GM12878 (cell line): ENCODE measurements at regions not wholly inside any gene's neighbourhood (a gene's known extent, or its start where the extent isn't known, plus 50 kb on each side); places are given as distances from the start of the nearest gene placed in this dataset.

Experiments
- ATAC-seq: fragments of 200-7000 bp; cut with Tn5 transposase; 3 replicates; pipeline ENCODE4 v1.9.1; 2020; ENCODE audit warnings: mild to moderate bottlenecking, moderate library complexity
- BruUV-seq: library from RNA; stranded (reverse); fragments of 400-500 nt; replicated peaks from 2 replicates; lab custom pipeline; 2021; lab: Mats Ljungman, UMichigan
- CTCF ChIA-PET: fragments of 300-600 bp; sonication (Branson Sonifier 250); formaldehyde crosslinking; extraction: SDS; loops from one replicate; lab custom pipeline; 2021; ENCODE audit warnings: inconsistent platforms; lab: Yijun Ruan, JAX
- POLR2A ChIA-PET: fragments of 350-600 bp; formaldehyde crosslinking; extraction: SDS; loops from one replicate; lab custom pipeline; 2021; ENCODE audit warnings: inconsistent platforms; lab: Charles Lee
- RAD21 ChIA-PET: fragments of 300-600 bp; sonication (Branson Sonifier 250); formaldehyde crosslinking; loops from one replicate; lab custom pipeline; 2023; ENCODE audit warnings: antibody characterized with exemption; ENCODE audit not compliant: unreplicated experiment; lab: Charles Lee
- SMC1A ChIA-PET: fragments of 300-600 bp; sonication (Branson Sonifier 250); formaldehyde crosslinking; loops from one replicate; lab custom pipeline; 2023; ENCODE audit not compliant: unreplicated experiment, uncharacterized antibody; lab: Charles Lee
- DNase-seq: peaks from one replicate; pipeline ENCODE4 v3.0.0-alpha.2; 2011; ENCODE audit warnings: low read depth, low spot score
- FAIRE-seq: peaks from 3 replicates; lab custom pipeline; 2011; peaks lifted over from hg19 to GRCh38; lab: Jason Lieb, UNC
- H2AFZ ChIP-seq: 2 replicates; pipeline ENCODE4 v1.6.0; 2011; ENCODE audit warnings: low read depth, low read length, control low read depth; ENCODE audit not compliant: control insufficient read depth
- H3K27ac ChIP-seq: 2 replicates; pipeline ENCODE4 v1.5.1; 2011; ENCODE audit warnings: control low read depth; ENCODE audit not compliant: control insufficient read depth, insufficient read depth
- H3K27me3 ChIP-seq, 2 experiments: replicated peaks in 1 of 2; 2 replicates each; pipeline versions ENCODE4 v1.6.0 to v1.6.1; 2011; ENCODE audit warnings: low read length in 1 of 2; ENCODE audit not compliant: control insufficient read depth in 2 of 2, insufficient read depth in 2 of 2
- H3K36me3 ChIP-seq, 2 experiments: 2 replicates each; pipeline ENCODE4 v1.5.1; 2011; ENCODE audit warnings: low read length in 1 of 2; ENCODE audit not compliant: control insufficient read depth in 2 of 2, insufficient read depth in 2 of 2
- H3K4me1 ChIP-seq: 2 replicates; pipeline ENCODE4 v1.6.1; 2011; ENCODE audit warnings: mild to moderate bottlenecking, low read length, moderate library complexity, mixed read lengths; ENCODE audit not compliant: control insufficient read depth, insufficient read depth
- H3K4me2 ChIP-seq: 2 replicates; pipeline ENCODE4 v1.6.0; 2011; ENCODE audit warnings: control low read depth; ENCODE audit not compliant: control insufficient read depth, insufficient read depth
- H3K4me3 ChIP-seq: fragments of 200-600 bp; sonication (generic); 2 replicates; pipeline ENCODE4 v1.5.1; 2016
- H3K79me2 ChIP-seq: 2 replicates; pipeline ENCODE4 v1.6.0; 2011; ENCODE audit warnings: low read length; ENCODE audit not compliant: control insufficient read depth, insufficient read depth
- H3K9ac ChIP-seq: 2 replicates; pipeline ENCODE4 v1.8.0; 2011; ENCODE audit warnings: low read length, control low read depth, mixed read lengths; ENCODE audit not compliant: control insufficient read depth, insufficient read depth
- H3K9me3 ChIP-seq: replicated peaks from 3 replicates; pipeline ENCODE4 v1.5.1; 2011; ENCODE audit warnings: mild to moderate bottlenecking, low read length; ENCODE audit not compliant: control insufficient read depth, insufficient read depth
- H4K20me1 ChIP-seq: 2 replicates; pipeline ENCODE4 v1.6.0; 2011; ENCODE audit not compliant: control insufficient read depth, insufficient read depth
- BHLHE40 ChIP-seq, 2 experiments: fragments of 450-650 bp in 1 of 2; IDR thresholded peaks; 2 replicates each; pipeline ENCODE4 v1.6.1; 2011 to 2017; ENCODE audit warnings: low read depth in 2 of 2, borderline replicate concordance in 1 of 2, improper control_type of control experiment in 1 of 2, low read length in 1 of 2, mild to moderate bottlenecking in 1 of 2
- BMI1 ChIP-seq: fragments of 450-650 bp; IDR thresholded peaks from 2 replicates; pipeline ENCODE4 v1.6.1; 2016; ENCODE audit warnings: mild to moderate bottlenecking, moderate library complexity, borderline replicate concordance
- CHD1 ChIP-seq: IDR thresholded peaks from 2 replicates; pipeline ENCODE4 v1.6.1; 2012; ENCODE audit warnings: low read depth, low read length, improper control_type of control experiment
- HDAC2 ChIP-seq: fragments of 200-600 bp; sonication (generic); IDR thresholded peaks from 2 replicates; pipeline ENCODE4 v1.6.1; 2017
- IKZF1 ChIP-seq: fragments of 450-650 bp; conservative IDR thresholded peaks from 2 replicates; pipeline ENCODE4 v1.6.1; 2017; ENCODE audit warnings: antibody characterized with exemption, mild to moderate bottlenecking
- IRF4 ChIP-seq: IDR thresholded peaks from 2 replicates; pipeline ENCODE4 v1.6.1; 2011; ENCODE audit warnings: low read depth, low read length
- MYC ChIP-seq: IDR thresholded peaks from 2 replicates; pipeline ENCODE4 v1.6.1; 2011; ENCODE audit warnings: mild to moderate bottlenecking, low read length, moderate library complexity, inconsistent platforms; ENCODE audit not compliant: insufficient read depth, insufficient replicate concordance, insufficient read length, severe bottlenecking
- NFYA ChIP-seq: IDR thresholded peaks from 2 replicates; pipeline ENCODE4 v1.6.1; 2011; ENCODE audit warnings: low read depth, mild to moderate bottlenecking, low read length, improper control_type of control experiment, borderline replicate concordance
- REST ChIP-seq: IDR thresholded peaks from 2 replicates; pipeline ENCODE4 v1.6.1; 2012; ENCODE audit warnings: mild to moderate bottlenecking, low read depth, low read length
- TBL1XR1 ChIP-seq: IDR thresholded peaks from 2 replicates; pipeline ENCODE4 v1.6.1; 2012; ENCODE audit warnings: low read depth, low read length, improper control_type of control experiment
- YBX1 ChIP-seq: fragments of 450-650 bp; IDR thresholded peaks from 2 replicates; pipeline ENCODE4 v1.6.1; 2016; ENCODE audit warnings: antibody characterized with exemption
- ZBTB33 ChIP-seq: fragments of 450-650 bp; IDR thresholded peaks from 2 replicates; pipeline ENCODE4 v1.6.1; 2017; ENCODE audit warnings: mild to moderate bottlenecking
- WGBS: methylation state at CpG from one replicate; pipeline ENCODE4 v1.1.6; 2016; ENCODE audit warnings: low lambda C conversion rate; ENCODE audit not compliant: insufficient replicate concordance, insufficient coverage; ENCODE audit errors: missing lambda C conversion rate; 5-methylcytosine and 5-hydroxymethylcytosine counted together
- in situ Hi-C: fragments of 300-500 bp; cut with MboI; formaldehyde crosslinking; loops from 9 replicates; pipeline ENCODE4 v1.14.3; 2018; ENCODE audit warnings: mixed read lengths
- intact Hi-C: fragments of 100-400 bp; cut with micrococcal nuclease; formaldehyde crosslinking; loops from one replicate; pipeline ENCODE4 v1.14.2; 2022; ENCODE audit not compliant: unreplicated experiment

DNA sequence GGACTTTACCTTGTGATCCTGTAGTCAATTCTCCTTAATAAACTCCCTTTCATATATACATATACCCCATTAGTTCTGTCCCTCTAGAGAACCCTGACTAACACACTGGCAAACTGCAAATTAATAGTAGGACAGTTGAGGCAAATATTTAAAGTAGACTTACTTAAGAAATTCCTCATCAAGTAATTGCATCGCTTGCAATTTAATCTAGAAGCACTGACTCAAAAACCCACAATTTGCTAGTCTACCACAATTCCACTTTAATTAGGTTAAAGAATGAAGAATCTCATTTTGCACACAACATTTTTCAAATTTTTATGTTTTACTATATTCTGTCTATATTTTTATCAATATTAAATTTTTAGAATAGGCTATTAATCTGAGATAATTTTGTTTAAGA is 188.1 kb downstream of the PLOD2 start:
- Histone ChIP-seq H3K9me3 (no peaks in the 10 kb centered on the region), H3K4me3 (no peak overlapping the region), H3K4me2 (no peak overlapping the region), H3K27me3 (no peaks in the 10 kb centered on the region), H4K20me1 (no peaks in the 10 kb centered on the region), H3K27ac (no peak overlapping the region), H3K79me2 (no peaks in the 10 kb centered on the region), H3K4me1 (no peaks in the 10 kb centered on the region), H3K36me3 (no peaks in the 10 kb centered on the region), H3K9ac (no peak overlapping the region), H2AFZ (no peak overlapping the region)
- no TSS peak for BruUV-seq
- 27% methylated on average over 1 of the region's 1 CpG for WGBS
- FAIRE-seq (no peak), ATAC-seq (no peak), DNase-seq (no peak)
- RAD21 ChIA-PET, result no interaction called here
- CTCF ChIA-PET, result interaction anchor here (1.3 kb wide), 1 partner anchor 26 kb away, joined by 3 read pairs; no protein-coding TSS in a partner anchor
- in situ Hi-C loops (no loop called here), intact Hi-C loops (no loop called here)
- POLR2A ChIA-PET, result no interaction called here
- SMC1A ChIA-PET, result interaction anchor here (0.8 kb wide), 1 partner anchor 9 kb away, joined by 3 read pairs; no protein-coding TSS in a partner anchor
- no peak for TF ChIP-seq NFYA
- TF ChIP-seq HDAC2, result no peak

- ChIA-PET SMC1A (interaction anchor here (0.6 to 1.3 kb wide), 3 partner anchors 9 to 115 kb away, joined by 3 to 4 read pairs (median 3); no protein-coding TSS in a partner anchor), RAD21 (no interaction called here), POLR2A (no interaction called here), CTCF (no interaction called here)
- H3K9me3 ChIP-seq, result no peaks in the 10 kb centered on the region
- H3K27me3 ChIP-seq, result no peaks in the 10 kb centered on the region
- no peak overlapping the region for H3K9ac ChIP-seq
- H3K4me2 ChIP-seq, result no peak overlapping the region
- in situ Hi-C loops, result no loop called here
- ATAC-seq (no peak), FAIRE-seq (no peak), DNase-seq (no peak)
- no peaks in the 10 kb centered on the region for H3K79me2 ChIP-seq
- intact Hi-C loops, result no loop called here
- H3K4me1 ChIP-seq, result no peaks in the 10 kb centered on the region
- H3K27ac ChIP-seq, result no peak overlapping the region
- no peaks in the 10 kb centered on the region for H3K36me3 ChIP-seq
- H4K20me1 ChIP-seq, result no peaks in the 10 kb centered on the region
- WGBS, result 37% methylated on average over 2 of the region's 2 CpGs
- BruUV-seq, result no TSS peak
- no peak overlapping the region for H3K4me3 ChIP-seq
- H2AFZ ChIP-seq, result no peak overlapping the region
- TF ChIP-seq CHD1 (no peak), ZBTB33 (no peak), TBL1XR1 (no peak), MYC (no peak), IKZF1 (no peak), YBX1 (no peak), NFYA (no peak), BMI1 (no peak), REST (no peak), BHLHE40 (IDR thresholded peaks at IDR 0.05; ENCODE audit: borderline replicate concordance in 1 of 2, low read depth in 2 of 2, low read length in 1 of 2) (no peak), IRF4 (no peak)
Measured at GRCh38 chr3:145981056-145981455, 179.9 kb downstream of the PLOD2 start.
